ENCODE measurements at regions not wholly inside any gene's neighbourhood (a gene's known extent, or its start where the extent isn't known, plus 50 kb on each side); places are given as distances from the start of the nearest gene placed in this dataset.

DNA sequence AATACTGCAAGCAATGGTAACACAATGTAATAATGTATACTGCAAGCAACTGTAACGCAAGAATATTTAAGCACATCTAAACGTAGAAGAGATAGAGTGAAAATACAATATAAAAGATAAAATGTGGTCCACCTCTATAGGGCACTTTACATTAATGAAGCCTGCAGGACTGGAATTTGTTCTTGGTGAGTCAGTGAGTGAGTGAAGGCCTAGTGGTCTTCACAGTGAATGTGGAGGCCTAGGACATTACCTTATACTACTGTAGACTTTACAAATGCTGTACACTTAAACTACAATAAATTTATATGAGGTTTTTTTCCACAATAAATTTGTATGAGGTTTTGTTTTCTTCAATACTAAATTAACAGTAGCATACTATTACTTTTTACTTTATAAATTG is 287.4 kb upstream of the SNX7 start:
- intact Hi-C loops (cut with micrococcal nuclease; ENCODE audit: unreplicated experiment), result no loop called here
- no peak for DNase-seq (ENCODE audit: low spot score)
- TF ChIP-seq, protein P1, sequence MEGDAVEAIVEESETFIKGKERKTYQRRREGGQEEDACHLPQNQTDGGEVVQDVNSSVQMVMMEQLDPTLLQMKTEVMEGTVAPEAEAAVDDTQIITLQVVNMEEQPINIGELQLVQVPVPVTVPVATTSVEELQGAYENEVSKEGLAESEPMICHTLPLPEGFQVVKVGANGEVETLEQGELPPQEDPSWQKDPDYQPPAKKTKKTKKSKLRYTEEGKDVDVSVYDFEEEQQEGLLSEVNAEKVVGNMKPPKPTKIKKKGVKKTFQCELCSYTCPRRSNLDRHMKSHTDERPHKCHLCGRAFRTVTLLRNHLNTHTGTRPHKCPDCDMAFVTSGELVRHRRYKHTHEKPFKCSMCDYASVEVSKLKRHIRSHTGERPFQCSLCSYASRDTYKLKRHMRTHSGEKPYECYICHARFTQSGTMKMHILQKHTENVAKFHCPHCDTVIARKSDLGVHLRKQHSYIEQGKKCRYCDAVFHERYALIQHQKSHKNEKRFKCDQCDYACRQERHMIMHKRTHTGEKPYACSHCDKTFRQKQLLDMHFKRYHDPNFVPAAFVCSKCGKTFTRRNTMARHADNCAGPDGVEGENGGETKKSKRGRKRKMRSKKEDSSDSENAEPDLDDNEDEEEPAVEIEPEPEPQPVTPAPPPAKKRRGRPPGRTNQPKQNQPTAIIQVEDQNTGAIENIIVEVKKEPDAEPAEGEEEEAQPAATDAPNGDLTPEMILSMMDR (conservative IDR thresholded peaks at IDR 0.05; ENCODE audit: low read depth, low read length), result no peak
- no peak for TF ChIP-seq EZH2 (IDR thresholded peaks at IDR 0.05; ENCODE audit: borderline replicate concordance, low read depth, low read length, poor library complexity, severe bottlenecking)
- Histone ChIP-seq H3K9me3 (ENCODE audit: low read depth, low read length, poor library complexity, severe bottlenecking) (no peaks in the 10 kb centered on the region), H3K27me3 (replicated peaks; ENCODE audit: insufficient read depth, low read depth, low read length, poor library complexity) (no peaks in the 10 kb centered on the region), H3K4me3 (ENCODE audit: low read depth, low read length, poor library complexity, severe bottlenecking) (no peak overlapping the region), H3K27ac (ENCODE audit: low read depth, low read length, poor library complexity, severe bottlenecking) (no peak overlapping the region), H3K36me3 (ENCODE audit: insufficient read depth, low read length, poor library complexity, severe bottlenecking) (no peaks in the 10 kb centered on the region), H3K4me1 (ENCODE audit: insufficient read depth, low read length, poor library complexity, severe bottlenecking) (peaks cover 27% of the 10 kb centered on the region)
- no TSS peak for BruUV-seq (replicated peaks)
- CTCF ChIA-PET, result no interaction called here
- POLR2A ChIA-PET (ENCODE audit: low non-redundant PET), result no interaction called here

DNA sequence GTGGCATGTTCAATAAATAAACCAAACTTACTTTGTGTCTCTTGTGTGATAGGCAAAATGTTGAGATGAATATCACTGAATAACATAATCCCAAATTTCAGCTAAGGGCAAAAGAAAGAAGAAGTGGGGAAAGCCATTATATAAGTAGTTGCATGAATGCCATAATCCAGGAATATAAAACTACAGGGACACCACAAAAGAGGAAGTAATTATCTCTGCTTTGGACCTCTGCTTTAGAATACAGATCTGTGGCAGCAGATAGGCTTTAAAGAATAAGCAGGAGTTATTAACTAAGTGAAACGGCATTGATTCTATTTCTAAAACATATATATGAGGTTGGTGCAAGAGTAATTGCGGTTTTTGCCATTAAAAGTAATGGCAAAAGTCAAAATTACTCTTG is 288.5 kb upstream of the SNX7 start:
- no TSS peak for BruUV-seq (replicated peaks)
- Histone ChIP-seq H3K4me1 (ENCODE audit: insufficient read depth, low read length, poor library complexity, severe bottlenecking) (peaks cover 31% of the 10 kb centered on the region), H3K36me3 (ENCODE audit: insufficient read depth, low read length, poor library complexity, severe bottlenecking) (no peaks in the 10 kb centered on the region), H3K27me3 (replicated peaks; ENCODE audit: insufficient read depth, low read depth, low read length, poor library complexity) (no peaks in the 10 kb centered on the region), H3K27ac (ENCODE audit: low read depth, low read length, poor library complexity, severe bottlenecking) (peak overlapping the region; percentile 46), H3K9me3 (ENCODE audit: low read depth, low read length, poor library complexity, severe bottlenecking) (no peaks in the 10 kb centered on the region), H3K4me3 (ENCODE audit: low read depth, low read length, poor library complexity, severe bottlenecking) (no peak overlapping the region)
- intact Hi-C loops (cut with micrococcal nuclease; ENCODE audit: unreplicated experiment), result no loop called here
- DNase-seq (ENCODE audit: low spot score), result peak; percentile 79
- CTCF ChIA-PET, result no interaction called here
- POLR2A ChIA-PET (ENCODE audit: low non-redundant PET), result interaction anchor here (0.7 kb wide), 1 partner anchor 11 kb away, joined by 4 read pairs; no protein-coding TSS in a partner anchor
- no peak for TF ChIP-seq EZH2 (IDR thresholded peaks at IDR 0.05; ENCODE audit: borderline replicate concordance, low read depth, low read length, poor library complexity, severe bottlenecking)
- TF ChIP-seq, protein P1 (conservative IDR thresholded peaks at IDR 0.05; ENCODE audit: low read depth, low read length), result no peak

DNA sequence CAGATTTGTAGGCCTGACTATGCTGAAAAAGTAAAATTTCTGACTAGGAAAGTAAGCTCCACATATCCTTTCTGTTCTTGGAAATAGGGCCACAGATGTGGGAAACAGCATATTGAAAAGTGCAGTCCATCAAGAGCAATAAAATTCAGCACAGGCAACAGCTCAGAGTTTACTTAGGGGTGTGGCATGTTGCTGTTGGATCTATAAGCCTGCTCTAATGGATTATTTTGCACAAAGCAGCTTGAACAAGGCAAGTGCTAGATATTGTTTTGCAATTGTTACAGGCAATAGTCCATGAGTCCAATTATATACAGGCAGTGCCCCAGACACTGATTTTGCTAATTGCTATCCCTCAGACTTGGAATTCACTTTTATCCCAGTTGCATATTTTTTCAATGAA is 289.8 kb upstream of the SNX7 start:
- H3K36me3 ChIP-seq (ENCODE audit: insufficient read depth, low read length, poor library complexity, severe bottlenecking), result no peaks in the 10 kb centered on the region
- POLR2A ChIA-PET (ENCODE audit: low non-redundant PET), result no interaction called here
- BruUV-seq (replicated peaks), result no TSS peak
- CTCF ChIA-PET, result no interaction called here
- no peaks in the 10 kb centered on the region for H3K9me3 ChIP-seq (ENCODE audit: low read depth, low read length, poor library complexity, severe bottlenecking)
- no peak for DNase-seq (ENCODE audit: low spot score)
- H3K4me1 ChIP-seq (ENCODE audit: insufficient read depth, low read length, poor library complexity, severe bottlenecking), result peaks cover 31% of the 10 kb centered on the region
- H3K27me3 ChIP-seq (replicated peaks; ENCODE audit: insufficient read depth, low read depth, low read length, poor library complexity), result no peaks in the 10 kb centered on the region
- intact Hi-C loops (cut with micrococcal nuclease; ENCODE audit: unreplicated experiment), result no loop called here
- no peak overlapping the region for H3K4me3 ChIP-seq (ENCODE audit: low read depth, low read length, poor library complexity, severe bottlenecking)
- no peak overlapping the region for H3K27ac ChIP-seq (ENCODE audit: low read depth, low read length, poor library complexity, severe bottlenecking)
- TF ChIP-seq, protein P1 (conservative IDR thresholded peaks at IDR 0.05; ENCODE audit: low read depth, low read length), result no peak
- TF ChIP-seq EZH2 (IDR thresholded peaks at IDR 0.05; ENCODE audit: borderline replicate concordance, low read depth, low read length, poor library complexity, severe bottlenecking), result no peak

Measured in A673 (cell line).